ENCODE measurements at regions not wholly inside any gene's neighbourhood (a gene's known extent, or its start where the extent isn't known, plus 50 kb on each side); places are given as distances from the start of the nearest gene placed in this dataset.

- TF ChIP-seq EP300 (IDR thresholded peaks at IDR 0.05; ENCODE audit: borderline replicate concordance) = no peak
- no peak for TF ChIP-seq CEBPB (IDR thresholded peaks at IDR 0.05)
- TF ChIP-seq RAD21 (IDR thresholded peaks at IDR 0.05; ENCODE audit: low read depth) = no peak
- TF ChIP-seq TEAD4 (IDR thresholded peaks at IDR 0.05) = no peak
- TF ChIP-seq FOXM1 (IDR thresholded peaks at IDR 0.05; ENCODE audit: borderline replicate concordance, low read depth) = no peak
- no peak for TF ChIP-seq YY1 (IDR thresholded peaks at IDR 0.05; ENCODE audit: low read depth)
- TF ChIP-seq CREB1 (IDR thresholded peaks at IDR 0.05; ENCODE audit: low read depth) = no peak
- TF ChIP-seq, protein P1, sequence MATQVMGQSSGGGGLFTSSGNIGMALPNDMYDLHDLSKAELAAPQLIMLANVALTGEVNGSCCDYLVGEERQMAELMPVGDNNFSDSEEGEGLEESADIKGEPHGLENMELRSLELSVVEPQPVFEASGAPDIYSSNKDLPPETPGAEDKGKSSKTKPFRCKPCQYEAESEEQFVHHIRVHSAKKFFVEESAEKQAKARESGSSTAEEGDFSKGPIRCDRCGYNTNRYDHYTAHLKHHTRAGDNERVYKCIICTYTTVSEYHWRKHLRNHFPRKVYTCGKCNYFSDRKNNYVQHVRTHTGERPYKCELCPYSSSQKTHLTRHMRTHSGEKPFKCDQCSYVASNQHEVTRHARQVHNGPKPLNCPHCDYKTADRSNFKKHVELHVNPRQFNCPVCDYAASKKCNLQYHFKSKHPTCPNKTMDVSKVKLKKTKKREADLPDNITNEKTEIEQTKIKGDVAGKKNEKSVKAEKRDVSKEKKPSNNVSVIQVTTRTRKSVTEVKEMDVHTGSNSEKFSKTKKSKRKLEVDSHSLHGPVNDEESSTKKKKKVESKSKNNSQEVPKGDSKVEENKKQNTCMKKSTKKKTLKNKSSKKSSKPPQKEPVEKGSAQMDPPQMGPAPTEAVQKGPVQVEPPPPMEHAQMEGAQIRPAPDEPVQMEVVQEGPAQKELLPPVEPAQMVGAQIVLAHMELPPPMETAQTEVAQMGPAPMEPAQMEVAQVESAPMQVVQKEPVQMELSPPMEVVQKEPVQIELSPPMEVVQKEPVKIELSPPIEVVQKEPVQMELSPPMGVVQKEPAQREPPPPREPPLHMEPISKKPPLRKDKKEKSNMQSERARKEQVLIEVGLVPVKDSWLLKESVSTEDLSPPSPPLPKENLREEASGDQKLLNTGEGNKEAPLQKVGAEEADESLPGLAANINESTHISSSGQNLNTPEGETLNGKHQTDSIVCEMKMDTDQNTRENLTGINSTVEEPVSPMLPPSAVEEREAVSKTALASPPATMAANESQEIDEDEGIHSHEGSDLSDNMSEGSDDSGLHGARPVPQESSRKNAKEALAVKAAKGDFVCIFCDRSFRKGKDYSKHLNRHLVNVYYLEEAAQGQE (IDR thresholded peaks at IDR 0.05; ENCODE audit: low read depth) = no peak
- no peak for TF ChIP-seq EGR1 (IDR thresholded peaks at IDR 0.05)
Observed at GRCh38 chr4:60502733-60503132, 697.4 kb upstream of the ADGRL3 start.

All from Ishikawa (cell line).